Lower leg skin (tissue), 4 donors: ENCODE measurements at regions not wholly inside any gene's neighbourhood (a gene's known extent, or its start where the extent isn't known, plus 50 kb on each side); places are given as distances from the start of the nearest gene placed in this dataset.

ENCODE experiments used
- DNase-seq, 2 donors: peaks; one replicate each; pipeline ENCODE4 v3.0.0-alpha.2; 2019; ENCODE audit warnings: low spot score in 2 of 2
- H3K4me3 ChIP-seq: fragments of 200-600 bp; sonication (generic); 2 replicates; pipeline ENCODE4 v1.5.1; 2017; ENCODE audit warnings: mild to moderate bottlenecking, low read depth; ENCODE audit not compliant: poor library complexity, severe bottlenecking
- POLR2A ChIP-seq, 2 donors: fragments of 450-650 bp; IDR thresholded peaks; one replicate each; pipeline ENCODE4 v1.6.1; 2016 to 2017; ENCODE audit warnings: antibody characterized with exemption in 2 of 2, mild to moderate bottlenecking in 1 of 2, moderate library complexity in 1 of 2
- WGBS, 2 donors: methylation state at CpG; one replicate each; pipeline ENCODE4 v1.1.5; 2018; 5-methylcytosine and 5-hydroxymethylcytosine counted together
- intact Hi-C: fragments of 100-400 bp; cut with DNase I; formaldehyde crosslinking; loops from one replicate; pipeline ENCODE4 v1.15.0; 2023; ENCODE audit warnings: low total_unique reads
- TF ChIP-seq, protein P1 (sequence below), 3 donors: fragments of 450-650 bp; IDR thresholded peaks; one replicate each; pipeline ENCODE4 v1.5.1; 2016; ENCODE audit warnings: antibody characterized with exemption in 3 of 3, mild to moderate bottlenecking in 3 of 3, moderate library complexity in 2 of 3

GRCh38 chrX:63488546-63489373, 137.6 kb upstream of the SPIN4 start:
- intact Hi-C loops = no loop called here
- TF ChIP-seq, protein P1, sequence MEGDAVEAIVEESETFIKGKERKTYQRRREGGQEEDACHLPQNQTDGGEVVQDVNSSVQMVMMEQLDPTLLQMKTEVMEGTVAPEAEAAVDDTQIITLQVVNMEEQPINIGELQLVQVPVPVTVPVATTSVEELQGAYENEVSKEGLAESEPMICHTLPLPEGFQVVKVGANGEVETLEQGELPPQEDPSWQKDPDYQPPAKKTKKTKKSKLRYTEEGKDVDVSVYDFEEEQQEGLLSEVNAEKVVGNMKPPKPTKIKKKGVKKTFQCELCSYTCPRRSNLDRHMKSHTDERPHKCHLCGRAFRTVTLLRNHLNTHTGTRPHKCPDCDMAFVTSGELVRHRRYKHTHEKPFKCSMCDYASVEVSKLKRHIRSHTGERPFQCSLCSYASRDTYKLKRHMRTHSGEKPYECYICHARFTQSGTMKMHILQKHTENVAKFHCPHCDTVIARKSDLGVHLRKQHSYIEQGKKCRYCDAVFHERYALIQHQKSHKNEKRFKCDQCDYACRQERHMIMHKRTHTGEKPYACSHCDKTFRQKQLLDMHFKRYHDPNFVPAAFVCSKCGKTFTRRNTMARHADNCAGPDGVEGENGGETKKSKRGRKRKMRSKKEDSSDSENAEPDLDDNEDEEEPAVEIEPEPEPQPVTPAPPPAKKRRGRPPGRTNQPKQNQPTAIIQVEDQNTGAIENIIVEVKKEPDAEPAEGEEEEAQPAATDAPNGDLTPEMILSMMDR (IDR thresholded peaks at IDR 0.05) = no peak
- TF ChIP-seq POLR2A (IDR thresholded peaks at IDR 0.05) = no peak
- no peak overlapping the region for H3K4me3 ChIP-seq
- DNase-seq = no peak
- WGBS, 2 donors = 67 to 79% methylated on average over 4 of the region's 4 CpGs

DNA sequence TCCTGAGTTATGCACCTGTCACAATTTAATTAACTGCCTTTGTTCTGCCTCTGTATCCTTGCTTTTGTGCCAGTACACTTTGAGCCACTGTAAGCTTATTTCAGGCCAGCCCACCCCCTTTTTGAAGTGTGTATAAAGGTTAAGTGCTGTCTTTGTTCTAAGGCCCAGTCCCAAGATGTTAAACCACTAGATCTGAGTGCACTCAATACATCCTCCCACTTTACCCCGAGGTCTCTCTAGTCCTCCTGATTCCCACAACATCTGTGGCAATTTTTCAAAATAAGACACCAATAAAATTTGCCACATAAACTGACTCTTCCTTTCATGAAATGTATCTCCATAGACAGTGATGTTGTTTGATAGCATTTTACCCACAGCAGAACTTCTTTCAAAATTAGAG, 124.1 kb upstream of the SPIN4 start:
- no peak overlapping the region for H3K4me3 ChIP-seq
- no peak for DNase-seq
- no peak for TF ChIP-seq POLR2A (IDR thresholded peaks at IDR 0.05)
- TF ChIP-seq, protein P1 (IDR thresholded peaks at IDR 0.05) = no peak
- intact Hi-C loops = no loop called here
- 84 to 100% methylated on average over 1 of the region's 1 CpG for WGBS, 2 donors

DNA sequence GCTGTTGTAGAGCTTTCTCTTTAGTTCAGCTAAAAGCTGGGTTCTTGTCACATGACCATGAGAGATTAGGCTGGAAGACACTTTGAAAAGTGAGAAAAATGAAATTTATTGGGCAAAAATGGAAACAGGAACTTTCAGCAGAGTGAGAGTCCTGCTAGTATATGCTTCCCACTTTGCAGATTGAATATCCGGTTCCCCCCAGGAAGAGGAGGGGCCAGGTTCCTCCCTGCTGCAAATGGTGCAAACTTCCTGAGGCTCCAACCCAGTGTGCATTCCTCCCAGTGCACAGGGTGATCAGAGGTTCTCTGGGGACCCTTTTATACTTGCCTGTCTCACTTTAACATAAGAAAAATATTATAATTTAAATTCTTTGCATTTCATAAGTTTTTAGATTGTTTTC, 119.9 kb upstream of the SPIN4 start:
- 81 to 86% methylated on average over 1 of the region's 1 CpG for WGBS, 2 donors
- H3K4me3 ChIP-seq = no peak overlapping the region
- DNase-seq = no peak
- TF ChIP-seq POLR2A (IDR thresholded peaks at IDR 0.05) = no peak
- TF ChIP-seq, protein P1 (IDR thresholded peaks at IDR 0.05) = no peak
- intact Hi-C loops = no loop called here

- intact Hi-C loops = no loop called here
- DNase-seq = no peak
- no peak overlapping the region for H3K4me3 ChIP-seq
- WGBS, 2 donors = 74 to 89% methylated on average over 4 of the region's 4 CpGs
- no peak for TF ChIP-seq POLR2A (IDR thresholded peaks at IDR 0.05)
- TF ChIP-seq, protein P1 (IDR thresholded peaks at IDR 0.05) = no peak
These were observed 119.4 kb upstream of the SPIN4 start for GRCh38 chrX:63470506-63470905.

DNA sequence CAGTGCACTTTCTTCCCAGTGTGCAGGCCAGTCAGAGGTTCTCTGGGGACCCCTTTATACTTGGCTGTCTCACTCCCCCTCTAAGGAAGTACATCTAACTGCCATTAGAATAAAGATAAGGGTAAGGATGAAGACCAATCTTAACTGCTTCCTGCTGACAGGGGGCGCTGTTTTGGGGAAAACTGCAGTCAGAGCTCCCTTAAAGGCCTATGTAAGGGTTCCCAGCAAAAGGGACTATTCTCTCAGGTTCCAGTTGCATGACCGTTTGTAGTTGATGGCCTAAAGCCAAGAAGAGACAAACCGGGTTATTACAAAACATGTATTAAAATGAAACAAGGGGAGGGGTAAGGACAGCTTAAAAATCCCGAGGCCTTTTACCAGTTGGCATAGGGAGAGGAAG, 115.6 kb upstream of the SPIN4 start:
- TF ChIP-seq, protein P1 (IDR thresholded peaks at IDR 0.05) = no peak
- no peak for TF ChIP-seq POLR2A (IDR thresholded peaks at IDR 0.05)
- DNase-seq = no peak
- H3K4me3 ChIP-seq = no peak overlapping the region
- intact Hi-C loops = no loop called here
- 56 to 73% methylated on average over 4 of the region's 4 CpGs for WGBS, 2 donors

GRCh38 chrX:63458981-63459380, 107.8 kb upstream of the SPIN4 start:
- DNase-seq = no peak
- WGBS, 2 donors = 37 to 74% methylated on average over 1 of the region's 1 CpG
- intact Hi-C loops = no loop called here
- no peak overlapping the region for H3K4me3 ChIP-seq
- TF ChIP-seq POLR2A (IDR thresholded peaks at IDR 0.05) = no peak
- TF ChIP-seq, protein P1 (IDR thresholded peaks at IDR 0.05) = no peak
